Lower leg skin (tissue), 3 donors: ENCODE measurements at regions not wholly inside any gene's neighbourhood (a gene's known extent, or its start where the extent isn't known, plus 50 kb on each side); places are given as distances from the start of the nearest gene placed in this dataset.

ENCODE experiments used
- CTCF ChIP-seq, 3 donors: fragments of 450-650 bp; IDR thresholded peaks; one replicate each; pipeline ENCODE4 v1.5.1; 2016; ENCODE audit warnings: antibody characterized with exemption in 3 of 3, mild to moderate bottlenecking in 3 of 3, moderate library complexity in 2 of 3
- POLR2A ChIP-seq, 2 donors: fragments of 450-650 bp; IDR thresholded peaks; one replicate each; pipeline ENCODE4 v1.6.1; 2016 to 2017; ENCODE audit warnings: antibody characterized with exemption in 2 of 2, mild to moderate bottlenecking in 1 of 2, moderate library complexity in 1 of 2

- no peak for TF ChIP-seq CTCF (IDR thresholded peaks at IDR 0.05)
- TF ChIP-seq POLR2A (IDR thresholded peaks at IDR 0.05): no peak
Measured at GRCh38 chr2:15719566-15720313, 128.1 kb downstream of the DDX1 start.
